GM19467 (cell line): ENCODE measurements at regions not wholly inside any gene's neighbourhood (a gene's known extent, or its start where the extent isn't known, plus 50 kb on each side); places are given as distances from the start of the nearest gene placed in this dataset.
"Not testable (repeated sequence)": the region's sequence is repeated elsewhere in the genome, so short reads cannot be mapped to it uniquely, and the experiment has no call there.

ENCODE experiments used
- ATAC-seq: cut with Tn5 transposase; IDR thresholded peaks from one replicate; pipeline ENCODE4 v1.9.1; 2021; ENCODE audit warnings: mild to moderate bottlenecking, moderate library complexity; ENCODE audit not compliant: unreplicated experiment

DNA sequence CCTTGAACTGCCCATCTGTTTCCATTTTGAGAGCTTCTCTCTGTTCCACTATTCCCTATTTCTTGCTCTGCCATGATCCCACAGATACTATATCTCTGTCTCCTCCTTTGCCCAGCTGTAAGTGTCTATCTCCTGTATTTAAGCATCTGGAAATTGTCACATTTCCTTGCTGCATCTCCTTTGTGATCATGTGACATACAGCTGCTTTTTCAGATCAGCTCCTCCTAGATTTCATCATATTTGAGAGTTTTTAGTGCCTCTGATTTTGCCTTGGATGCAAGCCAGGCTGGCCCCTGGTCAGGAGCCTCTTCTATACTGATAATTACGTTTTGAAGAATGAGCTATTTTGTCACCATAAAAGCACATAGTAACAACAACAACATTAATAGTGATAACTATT is 131.7 kb upstream of the TNP1 start:
- ATAC-seq = no peak

DNA sequence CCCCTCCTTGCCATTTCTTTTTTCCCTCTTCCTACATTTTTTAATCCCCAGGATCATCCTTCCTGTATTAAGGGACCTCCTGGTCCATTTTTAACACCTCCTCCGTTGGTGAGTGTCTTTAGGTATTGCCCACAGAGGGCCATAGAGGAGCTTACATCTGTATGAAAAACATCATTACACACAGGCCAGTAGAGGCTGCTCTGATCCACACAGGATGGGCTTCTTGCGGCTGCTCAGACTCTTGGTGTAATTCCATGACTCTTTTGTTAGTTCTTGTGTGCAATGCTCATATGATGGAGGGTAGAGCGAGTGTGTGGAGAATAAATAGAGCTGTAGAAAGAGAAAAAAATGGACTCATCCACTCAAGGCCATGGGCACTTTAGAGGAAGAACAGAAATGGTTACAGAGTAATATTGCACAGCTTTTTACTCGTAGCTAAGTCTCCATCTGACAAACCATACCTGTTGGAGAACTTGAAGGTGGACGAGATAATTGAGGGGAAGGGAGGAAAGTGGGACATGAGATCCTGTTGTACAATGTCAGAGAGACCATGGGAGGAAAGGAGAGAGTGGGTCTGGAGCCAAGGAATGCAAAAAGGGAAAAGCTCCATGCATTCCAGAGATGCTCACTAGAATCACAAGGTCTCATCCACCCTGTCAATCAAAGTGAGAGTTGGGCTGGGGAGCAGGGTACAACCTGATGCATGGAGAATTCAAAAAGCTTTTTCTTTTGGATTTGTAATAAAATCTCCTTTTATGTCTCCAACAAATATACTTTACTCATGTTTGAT is 129.7 kb upstream of the TNP1 start:
- ATAC-seq = no peak

DNA sequence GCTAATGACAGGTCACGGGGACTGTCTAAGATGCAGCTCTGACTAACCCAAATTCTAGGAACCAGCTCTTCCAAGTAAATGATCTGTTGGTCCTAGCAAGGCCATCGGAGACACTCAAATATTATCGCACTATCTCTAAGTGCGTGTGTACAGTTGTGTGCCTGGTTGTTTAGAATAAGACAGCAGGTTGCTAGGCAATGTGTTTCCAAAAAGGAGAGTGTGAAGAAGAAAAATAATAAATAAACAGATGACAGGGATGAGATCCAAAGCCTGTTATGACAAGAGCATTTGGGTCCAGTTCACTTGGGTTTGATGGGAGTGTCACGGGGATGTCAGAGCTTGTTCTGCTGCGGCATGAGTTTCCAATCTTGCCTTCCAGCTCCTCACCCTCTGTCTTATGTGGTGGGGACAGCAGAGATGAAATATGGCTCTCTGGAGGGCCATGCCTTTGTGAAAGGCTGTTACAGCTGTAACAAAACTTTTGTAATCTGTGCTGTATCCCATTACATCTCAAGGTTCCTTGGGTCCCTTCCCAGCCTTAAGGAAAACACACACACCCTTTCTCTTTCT is 127.5 kb upstream of the TNP1 start:
- ATAC-seq = no peak

DNA sequence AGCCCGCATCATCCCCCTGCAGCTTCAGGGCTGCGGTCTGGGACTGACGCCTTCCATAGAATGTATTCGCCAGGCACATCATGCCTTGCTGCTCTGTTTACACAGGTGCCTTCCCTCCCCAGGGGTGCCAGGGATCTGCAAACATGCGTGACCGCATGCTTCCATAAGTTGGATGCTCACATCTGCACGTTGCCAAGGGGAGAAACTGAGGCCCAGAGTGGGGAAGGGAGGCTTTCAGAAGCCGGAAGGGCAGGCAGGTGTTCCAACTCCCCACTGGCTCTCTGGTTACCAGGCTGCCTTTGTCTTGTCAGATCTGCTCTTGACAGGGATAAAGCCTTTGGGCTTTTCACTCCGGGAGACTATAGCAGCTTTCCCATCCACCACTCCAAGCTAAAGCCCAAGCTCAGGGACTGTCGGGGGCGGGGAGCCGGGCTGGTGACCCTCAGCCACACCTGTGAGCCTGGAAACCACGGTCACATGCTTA is 125.8 kb upstream of the TNP1 start:
- no peak for ATAC-seq

DNA sequence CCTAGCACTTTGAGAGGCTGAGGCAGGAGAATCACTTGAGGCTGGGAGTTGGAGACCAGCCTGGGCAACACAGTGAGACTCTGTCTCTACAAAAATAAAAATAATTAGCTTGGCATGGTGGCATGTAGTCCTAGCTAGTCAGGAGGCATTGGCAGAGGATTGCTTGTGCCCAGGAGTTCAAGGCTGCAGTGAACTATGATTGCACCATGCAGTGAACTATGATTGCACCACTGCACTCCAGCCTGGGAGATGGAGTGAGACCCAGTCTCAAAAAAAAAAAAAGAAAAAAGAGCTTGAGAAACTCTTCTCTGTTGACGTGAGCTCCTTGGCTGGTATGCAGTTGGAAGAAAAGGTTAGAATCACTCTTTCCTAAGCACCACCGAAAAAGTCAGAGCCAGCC is 125.1 kb upstream of the TNP1 start:
- ATAC-seq = no peak

DNA sequence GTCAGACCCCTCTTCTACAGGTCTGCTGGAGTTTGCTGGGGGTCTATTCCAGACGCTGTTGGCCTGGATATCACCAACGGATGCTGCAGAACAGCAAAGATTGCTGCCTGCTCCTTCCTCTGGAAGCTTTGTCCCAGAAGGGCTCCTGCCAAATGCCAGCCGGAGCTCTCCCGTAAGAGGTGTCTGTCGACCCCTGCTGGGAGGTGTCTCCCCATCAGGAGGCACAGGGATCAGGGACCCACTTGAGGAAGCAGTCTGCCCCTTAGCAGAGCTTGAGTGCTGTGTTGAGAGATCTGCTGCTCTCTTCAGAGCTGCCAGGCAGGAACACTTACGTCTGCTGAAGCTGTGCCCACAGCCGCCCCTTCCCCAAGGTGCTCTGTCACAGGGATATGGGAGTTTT is 122.1 kb upstream of the TNP1 start:
- ATAC-seq = not testable (repeated sequence)

DNA sequence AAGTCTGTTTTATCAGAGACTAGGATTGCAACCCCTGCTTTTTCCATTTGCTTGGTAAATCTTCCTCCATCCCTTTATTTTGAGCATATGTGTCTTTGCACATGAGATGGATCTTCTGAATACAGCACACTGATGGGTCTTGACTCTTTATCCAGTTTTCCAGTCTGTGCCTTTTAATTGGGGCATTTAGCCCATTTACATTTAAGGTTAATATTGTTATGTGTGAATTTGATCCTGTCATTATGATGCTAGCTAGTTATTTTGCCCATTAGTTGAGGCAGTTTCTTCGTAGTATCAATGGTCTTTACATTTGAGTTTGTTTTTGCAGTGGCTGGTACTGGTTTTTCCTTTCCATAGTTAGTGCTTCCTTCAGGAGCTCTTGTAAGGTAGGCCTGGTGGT is 120.6 kb upstream of the TNP1 start:
- ATAC-seq = not testable (repeated sequence)

DNA sequence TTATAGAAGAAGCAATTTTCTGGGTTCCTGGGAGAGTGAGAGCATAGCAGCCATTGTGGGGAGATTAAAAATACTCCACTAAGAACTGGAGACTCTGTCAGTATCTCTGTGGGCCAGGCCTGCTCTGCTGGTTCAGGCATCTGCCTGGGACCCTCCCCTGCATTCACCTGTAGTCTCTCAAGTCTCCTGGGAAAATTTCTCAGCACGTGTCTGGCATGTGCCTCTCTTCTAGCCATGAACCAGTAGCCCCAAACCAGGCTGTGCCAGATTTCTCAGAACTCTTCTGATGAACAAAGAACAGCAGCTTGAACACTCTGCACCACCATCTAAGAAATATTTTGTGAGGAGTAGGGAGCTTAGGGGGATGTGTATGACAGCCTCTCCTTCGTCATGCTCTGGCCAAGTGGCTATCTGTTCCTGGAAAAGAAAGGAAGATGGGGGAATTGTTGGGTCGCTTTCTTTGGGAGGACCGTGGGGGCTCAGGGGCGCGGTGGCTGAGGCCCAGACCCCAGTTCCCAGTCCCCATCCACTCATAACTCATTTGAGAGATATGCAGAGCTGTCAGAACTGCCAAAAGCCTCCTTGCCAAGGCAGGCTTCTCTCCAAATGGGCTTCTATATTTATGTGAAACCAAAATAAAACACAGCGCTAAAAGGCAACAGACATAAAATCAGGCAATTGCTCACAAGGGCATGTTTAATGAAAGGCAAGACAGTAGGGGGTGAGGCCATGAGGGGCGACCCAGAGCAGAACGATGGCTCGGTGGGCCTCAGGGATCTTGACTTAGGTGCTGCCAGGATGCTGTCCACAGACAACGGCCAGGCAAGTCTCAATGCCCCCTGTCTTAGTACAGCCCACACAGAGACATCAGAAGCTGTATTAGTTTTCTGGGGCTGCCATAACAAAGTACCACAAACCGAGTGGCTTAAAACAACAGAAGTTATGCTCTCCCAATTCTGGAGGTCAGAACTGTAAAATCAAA is 114.7 kb upstream of the TNP1 start:
- ATAC-seq = no peak

DNA sequence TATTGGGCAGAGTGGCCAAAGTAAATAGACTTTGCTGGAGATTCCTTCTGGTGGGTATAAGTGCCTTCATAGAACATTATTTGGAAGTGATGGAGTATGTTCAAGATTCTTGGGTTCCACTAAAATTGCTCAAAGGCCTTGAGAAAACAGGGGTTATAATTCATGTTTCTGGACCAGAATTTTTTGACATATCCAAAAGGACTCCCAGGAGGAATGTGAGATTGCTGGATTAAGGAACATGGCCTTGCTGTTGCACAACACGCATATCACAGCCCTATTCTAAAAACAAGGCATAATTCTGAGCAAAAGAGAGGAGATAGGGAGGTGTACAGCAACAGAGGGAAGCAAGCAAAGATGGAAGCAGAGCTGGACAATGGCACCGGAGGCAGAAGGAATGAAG is 111.7 kb upstream of the TNP1 start:
- ATAC-seq = no peak

DNA sequence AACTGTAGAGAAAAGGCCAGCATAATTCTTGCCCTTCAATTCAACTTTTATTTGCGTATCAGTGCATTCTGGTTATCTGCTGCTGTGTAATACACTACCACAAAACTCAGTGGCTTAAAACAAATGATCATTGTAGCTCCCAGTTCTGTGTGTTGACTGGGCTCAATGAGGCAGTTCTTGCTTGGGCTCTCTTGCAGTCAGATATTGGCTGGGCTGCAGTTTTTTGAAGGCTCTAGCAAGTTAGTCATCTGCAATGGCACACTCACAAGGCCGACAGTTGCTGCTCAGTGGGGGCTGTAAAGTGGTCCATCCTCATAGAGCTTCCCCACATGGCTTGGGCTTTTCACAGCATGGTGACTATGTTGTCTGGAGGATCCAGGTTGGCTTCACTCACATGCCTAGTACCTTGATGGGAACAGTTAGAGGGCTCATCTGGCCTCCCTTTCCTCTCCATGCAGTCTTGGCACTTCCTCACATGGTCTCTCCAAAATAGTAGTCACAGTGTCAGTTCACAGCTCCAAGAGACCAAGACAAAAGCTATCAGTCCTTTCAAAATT is 110.6 kb upstream of the TNP1 start:
- ATAC-seq = no peak

DNA sequence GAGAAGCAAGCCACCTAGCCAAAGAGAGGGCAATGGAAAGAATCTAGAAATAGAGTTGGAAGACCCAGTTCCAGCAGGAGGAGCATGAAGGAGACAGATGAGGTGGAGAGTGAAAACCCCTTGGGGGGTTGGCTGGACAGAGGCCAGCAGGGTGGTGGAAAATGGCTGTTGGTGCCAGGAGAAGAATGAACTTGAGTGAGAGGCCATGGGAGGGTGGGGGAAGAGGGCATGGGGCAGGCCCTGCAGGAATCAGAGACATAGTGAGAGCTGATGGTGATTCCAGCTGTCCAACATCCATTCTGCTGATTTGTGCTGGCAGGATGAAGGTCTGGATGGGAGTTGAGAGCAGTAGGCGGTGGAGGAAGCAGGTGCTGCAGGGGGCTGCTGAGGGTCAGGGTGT is 108.0 kb upstream of the TNP1 start:
- ATAC-seq = no peak

DNA sequence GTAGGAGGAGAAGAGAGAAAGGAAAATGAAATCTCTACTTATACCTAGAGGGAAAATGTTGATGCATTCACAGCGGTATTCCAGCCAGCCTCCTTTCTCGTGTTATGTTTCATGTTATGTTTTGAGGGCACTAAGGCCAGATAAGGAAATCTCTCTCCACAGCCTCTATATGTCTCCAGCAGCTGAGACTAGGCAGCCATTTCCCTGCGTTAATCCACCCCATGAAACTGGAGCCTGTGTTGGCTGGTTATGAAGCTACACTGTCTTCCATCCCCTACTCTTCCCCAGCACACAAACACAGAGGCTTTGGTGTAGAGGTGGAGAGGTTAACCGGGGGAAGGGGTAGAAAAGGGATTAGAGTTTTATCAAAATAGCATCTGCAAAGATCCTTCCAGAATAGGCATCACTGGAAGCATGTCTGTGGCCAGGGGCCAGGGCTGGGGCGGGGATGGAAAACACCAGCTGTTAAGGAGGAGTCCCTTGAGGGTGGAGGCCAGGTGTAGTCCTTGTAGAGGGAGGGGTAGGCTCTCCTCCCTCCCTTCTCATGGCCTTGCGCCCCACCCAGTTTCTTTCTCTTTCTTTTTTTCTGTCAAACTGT is 100.9 kb upstream of the TNP1 start:
- no peak for ATAC-seq

DNA sequence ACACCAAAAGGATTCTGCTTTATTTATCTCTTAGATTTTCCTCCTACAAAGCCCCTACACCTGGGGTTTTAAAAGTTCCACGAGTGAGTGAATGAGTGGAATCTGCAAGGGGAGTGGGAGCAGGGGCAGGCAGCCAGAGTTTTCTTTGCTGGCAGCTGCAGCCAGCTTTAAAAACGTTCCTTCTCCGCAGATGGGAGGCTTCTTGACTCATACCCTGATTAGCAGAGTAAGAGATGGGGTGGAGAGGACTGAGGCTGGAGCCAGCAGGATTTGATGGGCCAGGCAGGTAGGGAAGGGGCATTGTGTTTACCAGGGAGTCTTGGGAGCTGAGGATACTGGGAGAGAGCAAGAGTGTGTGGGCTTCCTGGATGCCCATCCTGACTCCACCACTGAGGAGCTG is 99.6 kb upstream of the TNP1 start:
- ATAC-seq = no peak

DNA sequence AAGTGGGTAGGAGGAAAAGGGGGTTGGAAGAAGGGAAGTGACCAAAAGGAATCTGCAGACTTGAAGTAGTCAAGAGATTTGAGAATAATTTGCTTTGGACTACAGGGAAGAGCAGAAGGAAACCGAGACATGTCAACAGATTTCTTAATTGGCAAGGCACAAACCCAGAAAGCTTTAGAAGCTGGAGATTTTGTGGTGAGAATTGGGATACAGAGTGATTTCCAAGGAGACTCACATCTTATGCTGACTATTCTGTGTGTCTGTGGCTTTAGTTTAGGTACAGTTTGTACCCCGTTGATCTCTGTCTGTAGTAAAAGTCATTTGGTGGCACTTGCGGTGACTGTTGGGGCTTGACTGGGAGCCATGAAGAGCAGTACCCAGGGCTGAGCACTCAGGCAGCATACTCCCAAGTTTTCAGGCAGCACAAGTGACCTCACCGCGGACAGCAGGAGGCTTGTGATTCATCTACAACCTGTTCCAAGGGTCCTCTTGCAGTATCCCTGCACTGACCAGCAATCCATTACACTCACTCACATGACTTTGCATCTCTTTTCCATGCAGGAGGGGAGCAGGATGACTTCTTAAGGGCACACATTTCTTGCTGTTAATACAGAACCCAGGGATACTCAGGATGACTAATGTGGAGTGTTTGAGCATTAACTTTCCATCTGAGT is 97.1 kb upstream of the TNP1 start:
- ATAC-seq = no peak

DNA sequence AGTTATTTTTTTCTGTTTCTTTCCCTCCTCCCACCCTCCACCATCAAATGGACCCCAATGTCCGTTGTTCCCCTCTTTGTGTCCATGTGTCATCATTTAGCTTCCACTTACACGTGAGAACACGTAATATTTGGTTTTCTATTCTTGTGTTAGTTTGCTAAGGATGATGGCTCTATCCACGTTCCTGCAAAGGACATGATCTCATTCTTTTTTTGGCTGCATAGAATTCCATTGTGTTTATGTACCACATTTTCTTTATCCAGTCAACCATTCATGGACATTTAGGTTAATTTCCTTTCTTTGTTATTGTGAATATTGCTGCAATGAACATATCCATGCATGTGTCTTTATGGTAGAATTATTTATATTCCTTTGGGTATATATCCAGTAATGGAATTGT is 91.3 kb upstream of the TNP1 start:
- ATAC-seq = no peak

DNA sequence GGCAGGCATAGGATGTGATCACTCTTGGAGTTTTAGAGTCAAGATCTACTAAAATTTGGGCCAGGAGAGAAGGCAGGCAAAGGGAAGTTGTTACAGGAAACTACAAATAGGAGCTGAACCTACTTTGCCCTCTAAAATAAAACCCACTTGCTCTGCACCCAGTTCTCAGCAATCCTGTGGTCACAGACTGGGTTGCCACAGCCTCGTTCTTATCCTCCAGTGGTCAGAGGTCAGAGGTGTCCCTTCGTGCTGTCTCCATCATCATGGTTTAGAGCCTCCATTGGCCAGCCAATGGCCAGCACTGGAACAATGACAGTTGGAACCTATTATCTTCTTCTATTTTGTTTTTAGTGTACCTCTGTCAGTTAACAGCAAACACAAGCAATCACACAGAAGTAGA is 90.7 kb upstream of the TNP1 start:
- no peak for ATAC-seq

DNA sequence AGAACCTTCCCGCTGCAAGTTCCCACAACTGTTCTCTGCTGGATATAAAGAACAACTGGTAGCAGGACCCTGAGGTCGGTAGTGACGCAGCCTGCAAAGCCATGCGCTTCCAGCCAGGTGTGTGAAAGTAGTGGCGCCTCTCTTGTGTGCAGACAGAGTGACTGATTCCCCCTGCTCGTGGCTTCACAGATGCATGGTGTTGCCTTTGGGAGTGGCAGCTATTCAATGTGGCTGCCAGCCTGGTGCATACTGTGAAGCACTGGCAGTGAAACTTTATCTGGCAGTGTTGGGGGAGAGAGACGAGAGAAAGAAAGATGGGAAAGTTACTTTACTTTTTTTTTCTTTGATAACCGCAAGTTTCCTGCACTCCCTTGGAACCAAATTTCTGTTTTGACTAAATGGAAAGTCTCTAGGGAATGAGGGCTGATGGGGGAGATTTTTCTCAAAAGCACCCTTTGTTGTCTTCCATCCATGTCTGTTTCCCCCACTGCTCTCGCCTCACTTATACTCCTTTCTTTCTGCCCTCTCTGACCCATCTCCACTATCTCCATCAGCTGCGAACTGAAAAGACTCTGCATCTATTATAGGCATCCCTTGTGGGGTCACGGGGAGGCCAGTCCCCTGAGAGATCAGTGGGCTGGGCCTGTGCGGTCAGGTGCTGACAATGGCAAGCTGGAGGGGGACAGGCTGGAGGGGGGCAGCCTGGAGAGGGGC is 90.0 kb upstream of the TNP1 start:
- ATAC-seq = no peak

DNA sequence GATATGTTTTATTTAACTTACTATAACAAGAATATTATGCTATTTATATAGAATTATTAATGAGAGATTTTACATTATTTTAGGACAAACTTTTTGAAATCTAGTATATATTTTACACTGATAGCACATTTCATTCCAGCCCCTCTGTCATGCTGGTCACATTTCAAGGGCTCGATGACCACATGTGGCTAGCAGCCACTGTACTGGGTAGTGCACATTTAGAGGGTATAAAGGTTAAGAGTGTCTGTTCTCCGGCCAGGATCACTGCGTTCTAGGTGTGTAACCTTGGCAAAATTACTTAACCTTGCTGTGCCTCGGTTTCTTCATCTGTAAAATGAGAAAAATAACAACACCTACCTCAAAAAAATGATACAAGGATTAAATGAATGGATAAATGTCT is 87.2 kb upstream of the TNP1 start:
- ATAC-seq = no peak

DNA sequence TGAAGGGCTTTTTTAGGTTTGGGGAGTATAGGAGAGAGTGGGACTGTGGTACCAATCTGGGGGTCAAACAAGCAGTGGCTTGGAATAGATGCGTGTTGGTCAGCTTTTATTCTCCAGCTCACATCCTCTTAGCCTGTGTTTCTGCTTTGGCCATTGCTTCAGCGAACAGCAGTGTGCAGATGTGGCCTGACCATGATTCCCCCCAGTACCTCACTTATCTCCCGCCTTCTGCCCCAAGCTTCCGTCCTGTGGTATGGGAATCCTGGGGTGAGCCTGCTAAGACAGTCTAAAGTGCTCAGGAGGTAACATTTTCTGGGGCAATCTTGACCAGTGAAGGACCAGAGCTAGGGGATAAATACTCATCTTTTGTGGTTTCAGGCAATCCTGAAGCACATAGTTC is 84.9 kb upstream of the TNP1 start:
- no peak for ATAC-seq

DNA sequence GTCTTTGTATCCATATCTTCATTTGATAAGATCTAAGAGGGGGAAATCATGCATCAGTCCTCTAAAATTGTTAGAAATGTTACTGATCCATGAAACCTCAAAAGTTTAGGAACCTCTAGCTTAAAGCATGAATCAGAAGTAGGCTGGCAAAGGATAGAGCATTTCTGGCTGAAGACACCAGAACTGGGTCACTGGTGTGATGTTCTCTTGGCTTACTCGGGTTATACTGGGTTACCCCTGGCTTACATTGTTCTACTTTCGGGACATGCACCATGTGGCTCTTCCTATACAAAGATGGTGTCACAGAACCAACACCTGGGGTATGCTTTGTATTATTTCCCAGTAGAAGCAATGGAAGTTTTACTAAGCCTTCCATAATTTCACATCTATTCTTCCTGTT is 83.2 kb upstream of the TNP1 start:
- ATAC-seq = no peak
